ENCODE measurements at regions not wholly inside any gene's neighbourhood (a gene's known extent, or its start where the extent isn't known, plus 50 kb on each side); places are given as distances from the start of the nearest gene placed in this dataset.

DNA sequence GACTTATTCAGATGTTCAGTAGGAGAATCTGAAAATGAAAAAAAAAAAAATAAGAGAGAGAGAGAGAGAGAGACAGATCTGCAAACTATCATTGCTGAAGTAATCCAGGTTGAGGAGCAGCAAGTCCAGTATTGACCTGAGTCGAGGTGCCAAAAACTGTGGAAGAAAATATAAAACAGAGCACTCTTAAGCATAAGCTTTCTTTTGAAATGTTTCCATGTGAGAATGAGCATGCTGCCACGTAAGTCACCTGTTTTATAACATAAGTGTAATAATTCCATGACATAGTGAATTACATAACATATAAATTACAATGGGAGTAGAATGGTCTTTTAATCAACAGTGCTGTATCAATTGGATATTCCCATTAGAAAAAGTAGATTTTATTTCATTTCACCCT, 218.2 kb downstream of the BCHE start:
- no peak overlapping the region for H3K27ac ChIP-seq (ENCODE audit: extremely low read depth, low read depth, low read length)
- ChIA-PET POLR2A (no interaction called here), CTCF (ENCODE audit: low intra/inter-chr PET ratio) (no interaction called here)
- no peak overlapping the region for H2AFZ ChIP-seq (ENCODE audit: low read depth, low read length)
- TF ChIP-seq DIDO1 (tag; IDR thresholded peaks at IDR 0.05; ENCODE audit: low read depth): no peak
- no peak for TF ChIP-seq ZNF766 (CRISPR knock-in tag; conservative IDR thresholded peaks at IDR 0.05)
- no peak for TF ChIP-seq SMC3 (conservative IDR thresholded peaks at IDR 0.05; ENCODE audit: insufficient read depth, low read depth, low read length)
- no peak for TF ChIP-seq ARNT (IDR thresholded peaks at IDR 0.05)
- TF ChIP-seq TRIM28 (IDR thresholded peaks at IDR 0.05): no peak
- TF ChIP-seq, protein P1, sequence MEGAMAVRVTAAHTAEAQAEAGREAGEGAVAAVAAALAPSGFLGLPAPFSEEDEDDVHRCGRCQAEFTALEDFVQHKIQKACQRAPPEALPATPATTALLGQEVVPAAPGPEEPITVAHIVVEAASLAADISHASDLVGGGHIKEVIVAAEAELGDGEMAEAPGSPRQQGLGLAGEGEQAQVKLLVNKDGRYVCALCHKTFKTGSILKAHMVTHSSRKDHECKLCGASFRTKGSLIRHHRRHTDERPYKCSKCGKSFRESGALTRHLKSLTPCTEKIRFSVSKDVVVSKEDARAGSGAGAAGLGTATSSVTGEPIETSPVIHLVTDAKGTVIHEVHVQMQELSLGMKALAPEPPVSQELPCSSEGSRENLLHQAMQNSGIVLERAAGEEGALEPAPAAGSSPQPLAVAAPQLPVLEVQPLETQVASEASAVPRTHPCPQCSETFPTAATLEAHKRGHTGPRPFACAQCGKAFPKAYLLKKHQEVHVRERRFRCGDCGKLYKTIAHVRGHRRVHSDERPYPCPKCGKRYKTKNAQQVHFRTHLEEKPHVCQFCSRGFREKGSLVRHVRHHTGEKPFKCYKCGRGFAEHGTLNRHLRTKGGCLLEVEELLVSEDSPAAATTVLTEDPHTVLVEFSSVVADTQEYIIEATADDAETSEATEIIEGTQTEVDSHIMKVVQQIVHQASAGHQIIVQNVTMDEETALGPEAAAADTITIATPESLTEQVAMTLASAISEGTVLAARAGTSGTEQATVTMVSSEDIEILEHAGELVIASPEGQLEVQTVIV (CRISPR knock-in tag; IDR thresholded peaks at IDR 0.05; ENCODE audit: borderline replicate concordance): no peak
- TF ChIP-seq, protein P2, sequence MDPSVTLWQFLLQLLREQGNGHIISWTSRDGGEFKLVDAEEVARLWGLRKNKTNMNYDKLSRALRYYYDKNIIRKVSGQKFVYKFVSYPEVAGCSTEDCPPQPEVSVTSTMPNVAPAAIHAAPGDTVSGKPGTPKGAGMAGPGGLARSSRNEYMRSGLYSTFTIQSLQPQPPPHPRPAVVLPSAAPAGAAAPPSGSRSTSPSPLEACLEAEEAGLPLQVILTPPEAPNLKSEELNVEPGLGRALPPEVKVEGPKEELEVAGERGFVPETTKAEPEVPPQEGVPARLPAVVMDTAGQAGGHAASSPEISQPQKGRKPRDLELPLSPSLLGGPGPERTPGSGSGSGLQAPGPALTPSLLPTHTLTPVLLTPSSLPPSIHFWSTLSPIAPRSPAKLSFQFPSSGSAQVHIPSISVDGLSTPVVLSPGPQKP (CRISPR knock-in tag; IDR thresholded peaks at IDR 0.05): no peak
- no peak for TF ChIP-seq ZNF23 (CRISPR knock-in tag; IDR thresholded peaks at IDR 0.05)
- TF ChIP-seq ATF1 (CRISPR knock-in tag; IDR thresholded peaks at IDR 0.05): no peak
- TF ChIP-seq ATF1 (tag; IDR thresholded peaks at IDR 0.05): no peak
- TF ChIP-seq KAT7 (CRISPR knock-in tag; IDR thresholded peaks at IDR 0.05; ENCODE audit: borderline replicate concordance): no peak
- TF ChIP-seq MTA2 (IDR thresholded peaks at IDR 0.05; ENCODE audit: low read depth): no peak
- no peak for TF ChIP-seq MAFF (IDR thresholded peaks at IDR 0.05; ENCODE audit: low read length)
- TF ChIP-seq ZNF3 (CRISPR knock-in tag; IDR thresholded peaks at IDR 0.05): no peak
- TF ChIP-seq WHSC1 (IDR thresholded peaks at IDR 0.05; ENCODE audit: low read length): no peak
- no peak for TF ChIP-seq ZFX (CRISPR knock-in tag; IDR thresholded peaks at IDR 0.05)
- no peak for TF ChIP-seq POLR2H (tag; IDR thresholded peaks at IDR 0.05; ENCODE audit: low read depth)
- H3K9me3 ChIP-seq (replicated peaks; ENCODE audit: control insufficient read depth, insufficient read depth, low read depth, low read length): no peaks in the 10 kb centered on the region
- H3K36me3 ChIP-seq (ENCODE audit: control insufficient read depth, insufficient read depth, low read length): no peaks in the 10 kb centered on the region
- no peaks in the 10 kb centered on the region for H3K9me1 ChIP-seq (ENCODE audit: control insufficient read depth, insufficient read depth, low read length)
- intact Hi-C loops (cut with micrococcal nuclease): no loop called here
- H3K4me1 ChIP-seq (replicated peaks in 1 of 2; ENCODE audit: control insufficient read depth in 2 of 2, insufficient read depth in 2 of 2, low read length in 2 of 2): no peaks in the 10 kb centered on the region
- BruUV-seq (replicated peaks): no TSS peak
- H3K79me2 ChIP-seq (ENCODE audit: control insufficient read depth, insufficient read depth, low read length): no peaks in the 10 kb centered on the region
- H3K4me3 ChIP-seq: no peak overlapping the region
- DNase-seq (ENCODE audit: extremely low read depth in 1 of 4, low spot score in 3 of 4): no peak
- H3K27me3 ChIP-seq (ENCODE audit: control insufficient read depth in 2 of 2, insufficient read depth in 2 of 2, low read length in 2 of 2): no peaks in the 10 kb centered on the region
- ATAC-seq: no peak
- H3K4me2 ChIP-seq (ENCODE audit: insufficient read depth, low read length): no peak overlapping the region
- in situ Hi-C loops (cut with MboI): no loop called here
- 0% methylated on average over 2 of the region's 2 CpGs for WGBS (ENCODE audit: insufficient coverage, low coverage, missing lambda C conversion rate)
- no peak for FAIRE-seq
- H4K20me1 ChIP-seq (replicated peaks; ENCODE audit: control insufficient read depth, insufficient read depth, low read length): no peaks in the 10 kb centered on the region
- H3K9ac ChIP-seq (ENCODE audit: insufficient read depth in 1 of 2, low read depth in 2 of 2, low read length in 2 of 2): no peak overlapping the region
